Endothelial cell of umbilical vein (primary cell): ENCODE measurements at regions not wholly inside any gene's neighbourhood (a gene's known extent, or its start where the extent isn't known, plus 50 kb on each side); places are given as distances from the start of the nearest gene placed in this dataset.

Experiments
- BruUV-seq: library from RNA; stranded (reverse); fragments of 400-500 nt; replicated peaks from 2 replicates; lab custom pipeline; 2021; lab: Mats Ljungman, UMichigan
- CTCF ChIA-PET: fragments of 300-600, 350-600 bp; sonication (Branson Sonifier 250); formaldehyde crosslinking; loops from one replicate; lab custom pipeline; 2021; ENCODE audit warnings: antibody characterized with exemption, inconsistent platforms; lab: Charles Lee
- POLR2A ChIA-PET: fragments of 300-600, 350-600 bp; sonication (Branson Sonifier 250); formaldehyde crosslinking; loops from one replicate; lab custom pipeline; 2021; ENCODE audit warnings: antibody characterized with exemption, inconsistent platforms; lab: Charles Lee
- DNase-seq: peaks from one replicate; pipeline ENCODE4 v3.0.0-alpha.2; 2011; ENCODE audit warnings: low read depth, low spot score
- FAIRE-seq: peaks from 2 replicates; lab custom pipeline; 2011; peaks lifted over from hg19 to GRCh38; lab: Jason Lieb, UNC
- H2AFZ ChIP-seq: 2 replicates; pipeline ENCODE4 v1.6.0; 2012; ENCODE audit warnings: low read depth, low read length, control low read depth, inconsistent platforms
- H3K27ac ChIP-seq: 2 replicates; pipeline ENCODE4 v1.5.1; 2011; ENCODE audit warnings: low read depth, mild to moderate bottlenecking, control low read depth, low read length, moderate library complexity; ENCODE audit not compliant: insufficient read depth
- H3K27me3 ChIP-seq, 2 experiments: 2 replicates each; pipeline versions ENCODE4 v1.6.0 to v1.6.1; 2011; ENCODE audit warnings: low read length in 2 of 2, mixed read lengths in 1 of 2; ENCODE audit not compliant: control insufficient read depth in 2 of 2, insufficient read depth in 2 of 2
- H3K36me3 ChIP-seq, 2 experiments: 2 replicates in 1 of 2; 3 replicates in 1 of 2; pipeline ENCODE4 v1.5.1; 2011; ENCODE audit warnings: low read length in 2 of 2, mild to moderate bottlenecking in 1 of 2, moderate library complexity in 1 of 2; ENCODE audit not compliant: control insufficient read depth in 2 of 2, insufficient read depth in 2 of 2; ENCODE audit errors: extremely low read depth in 1 of 2
- H3K4me1 ChIP-seq: 3 replicates; pipeline ENCODE4 v1.5.1; 2011; ENCODE audit warnings: mild to moderate bottlenecking, low read length; ENCODE audit not compliant: control insufficient read depth, insufficient read depth; ENCODE audit errors: extremely low read depth
- H3K4me2 ChIP-seq: 2 replicates; pipeline ENCODE4 v1.6.1; 2011; ENCODE audit warnings: low read length, control low read depth, mixed read lengths; ENCODE audit not compliant: insufficient read depth
- H3K4me3 ChIP-seq, 3 experiments: fragments of 200-600 bp in 1 of 3; sonication (generic), shearing (Covaris generic) in 1 of 3; replicated peaks in 1 of 3; 2 replicates each; pipeline ENCODE4 v1.5.1; 2011 to 2016; ENCODE audit warnings: control low read depth in 3 of 3, low read length in 3 of 3, mild to moderate bottlenecking in 2 of 3, inconsistent platforms in 1 of 3, low read depth in 1 of 3, moderate library complexity in 1 of 3; ENCODE audit not compliant: insufficient read depth in 1 of 3
- H3K79me2 ChIP-seq: 2 replicates; pipeline ENCODE4 v1.6.0; 2012; ENCODE audit warnings: low read length, inconsistent platforms; ENCODE audit not compliant: control insufficient read depth, insufficient read depth
- H3K9ac ChIP-seq: replicated peaks from 2 replicates; pipeline ENCODE3; 2011; ENCODE audit warnings: low read length, control low read depth; ENCODE audit not compliant: insufficient read depth; ENCODE audit errors: extremely low read depth
- H3K9me1 ChIP-seq: replicated peaks from 3 replicates; pipeline ENCODE4 v1.6.0; 2011; ENCODE audit warnings: mild to moderate bottlenecking, low read length; ENCODE audit not compliant: control insufficient read depth, insufficient read depth; ENCODE audit errors: extremely low read depth
- H3K9me3 ChIP-seq: replicated peaks from 2 replicates; pipeline ENCODE4 v1.5.1; 2012; ENCODE audit warnings: low read length, inconsistent platforms; ENCODE audit not compliant: control insufficient read depth, insufficient read depth
- H4K20me1 ChIP-seq: replicated peaks from 2 replicates; pipeline ENCODE3; 2011; ENCODE audit warnings: mild to moderate bottlenecking, low read length; ENCODE audit not compliant: control insufficient read depth, insufficient read depth; ENCODE audit errors: extremely low read depth
- EZH2 ChIP-seq: IDR thresholded peaks from 2 replicates; pipeline ENCODE4 v1.6.1; 2012; ENCODE audit warnings: borderline replicate concordance, low read depth, mild to moderate bottlenecking, moderate library complexity, low read length, inconsistent platforms; ENCODE audit not compliant: severe bottlenecking
- FOS ChIP-seq: IDR thresholded peaks from 2 replicates; pipeline ENCODE4 v1.6.1; 2011; ENCODE audit warnings: mild to moderate bottlenecking, low read length, moderate library complexity, borderline replicate concordance; ENCODE audit not compliant: insufficient read depth
- GATA2 ChIP-seq: IDR thresholded peaks from 2 replicates; pipeline ENCODE4 v1.7.0; 2011; ENCODE audit warnings: low read depth, mild to moderate bottlenecking, moderate library complexity, mixed read lengths, low read length; ENCODE audit not compliant: insufficient read length, insufficient read depth
- JUN ChIP-seq: IDR thresholded peaks from 2 replicates; pipeline ENCODE4 v1.6.1; 2011; ENCODE audit warnings: borderline replicate concordance, low read depth; ENCODE audit not compliant: insufficient read length, insufficient read depth
- MYC ChIP-seq: IDR thresholded peaks from one replicate; pipeline ENCODE4 v1.6.1; 2011; ENCODE audit warnings: mild to moderate bottlenecking, low read depth, low read length
- POLR2A ChIP-seq: IDR thresholded peaks from 2 replicates; pipeline ENCODE4 v1.6.1; 2012; ENCODE audit warnings: low read depth, mild to moderate bottlenecking, control low read depth, low read length
- POLR2AphosphoS5 ChIP-seq: IDR thresholded peaks from 2 replicates; pipeline ENCODE4 v1.6.1; 2012; ENCODE audit warnings: low read depth, mild to moderate bottlenecking, control low read depth, low read length, moderate library complexity; ENCODE audit not compliant: insufficient read depth
- dilution Hi-C: fragments of 300-500 bp; cut with MboI; formaldehyde crosslinking; loops from one replicate; pipeline ENCODE4 v1.15.0; 2019; ENCODE audit warnings: low sequenced_read_pairs; ENCODE audit not compliant: extremely low pct_ligation_motif_present
- intact Hi-C: fragments of 100-400 bp; cut with micrococcal nuclease; formaldehyde crosslinking; loops from one replicate; pipeline ENCODE4 v1.10.0; 2022
- TF ChIP-seq, protein P1 (sequence below), 2 donors: IDR thresholded peaks; 1 replicate in 1 of 2; 2 replicates in 1 of 2; pipeline ENCODE4 v1.5.1; 2011; ENCODE audit warnings: low read length in 2 of 2, mild to moderate bottlenecking in 2 of 2, moderate library complexity in 2 of 2, control low read depth in 1 of 2, inconsistent platforms in 1 of 2, low read depth in 1 of 2; ENCODE audit not compliant: insufficient read depth in 1 of 2; ENCODE audit errors: extremely low read depth in 1 of 2
- TF ChIP-seq, protein P2 (sequence below): IDR thresholded peaks from 2 replicates; pipeline ENCODE4 v1.6.1; 2011; ENCODE audit not compliant: insufficient read depth, insufficient read length

DNA sequence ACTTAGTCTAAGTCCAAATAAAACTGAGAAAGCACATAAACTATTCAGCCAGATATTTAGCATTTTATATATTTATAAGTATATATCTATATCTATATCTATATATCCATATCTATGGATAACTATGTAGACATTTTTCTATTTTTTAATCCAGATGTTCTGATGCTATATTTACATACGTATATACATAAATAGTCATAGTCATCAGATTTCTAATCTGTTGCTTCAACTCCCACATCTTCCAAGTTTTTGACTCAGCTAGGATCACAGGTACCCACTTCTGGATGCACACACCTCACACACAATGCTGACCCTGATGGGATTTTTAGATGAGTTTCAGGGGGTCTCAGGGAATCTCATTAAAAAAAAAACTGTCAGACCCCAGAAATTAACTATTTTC, 52.2 kb upstream of the ZC3H11B start:
- no peak overlapping the region for H2AFZ ChIP-seq
- H3K36me3 ChIP-seq: no peaks in the 10 kb centered on the region
- H3K9me3 ChIP-seq: no peaks in the 10 kb centered on the region
- DNase-seq: no peak
- H4K20me1 ChIP-seq: no peaks in the 10 kb centered on the region
- dilution Hi-C loops (no loop called here), intact Hi-C loops (no loop called here)
- ChIA-PET POLR2A (no interaction called here), CTCF (no interaction called here)
- H3K4me1 ChIP-seq: peaks cover 2% of the 10 kb centered on the region
- TF ChIP-seq EZH2: no peak
- TF ChIP-seq, protein P1, sequence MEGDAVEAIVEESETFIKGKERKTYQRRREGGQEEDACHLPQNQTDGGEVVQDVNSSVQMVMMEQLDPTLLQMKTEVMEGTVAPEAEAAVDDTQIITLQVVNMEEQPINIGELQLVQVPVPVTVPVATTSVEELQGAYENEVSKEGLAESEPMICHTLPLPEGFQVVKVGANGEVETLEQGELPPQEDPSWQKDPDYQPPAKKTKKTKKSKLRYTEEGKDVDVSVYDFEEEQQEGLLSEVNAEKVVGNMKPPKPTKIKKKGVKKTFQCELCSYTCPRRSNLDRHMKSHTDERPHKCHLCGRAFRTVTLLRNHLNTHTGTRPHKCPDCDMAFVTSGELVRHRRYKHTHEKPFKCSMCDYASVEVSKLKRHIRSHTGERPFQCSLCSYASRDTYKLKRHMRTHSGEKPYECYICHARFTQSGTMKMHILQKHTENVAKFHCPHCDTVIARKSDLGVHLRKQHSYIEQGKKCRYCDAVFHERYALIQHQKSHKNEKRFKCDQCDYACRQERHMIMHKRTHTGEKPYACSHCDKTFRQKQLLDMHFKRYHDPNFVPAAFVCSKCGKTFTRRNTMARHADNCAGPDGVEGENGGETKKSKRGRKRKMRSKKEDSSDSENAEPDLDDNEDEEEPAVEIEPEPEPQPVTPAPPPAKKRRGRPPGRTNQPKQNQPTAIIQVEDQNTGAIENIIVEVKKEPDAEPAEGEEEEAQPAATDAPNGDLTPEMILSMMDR (IDR thresholded peaks at IDR 0.05; ENCODE audit: extremely low read depth in 1 of 2, insufficient read depth in 1 of 2, low read depth in 1 of 2, low read length in 2 of 2): no peak
- TF ChIP-seq GATA2: no peak
- TF ChIP-seq POLR2AphosphoS5: no peak
- TF ChIP-seq, protein P2, sequence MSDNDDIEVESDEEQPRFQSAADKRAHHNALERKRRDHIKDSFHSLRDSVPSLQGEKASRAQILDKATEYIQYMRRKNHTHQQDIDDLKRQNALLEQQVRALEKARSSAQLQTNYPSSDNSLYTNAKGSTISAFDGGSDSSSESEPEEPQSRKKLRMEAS: no peak
- TF ChIP-seq MYC: no peak
- no peak for TF ChIP-seq FOS
- no peak for TF ChIP-seq JUN
- TF ChIP-seq POLR2A: no peak
- no peak for FAIRE-seq
- no peaks in the 10 kb centered on the region for H3K79me2 ChIP-seq
- H3K4me3 ChIP-seq: no peak overlapping the region
- no peak overlapping the region for H3K27ac ChIP-seq
- no peaks in the 10 kb centered on the region for H3K9me1 ChIP-seq
- BruUV-seq: no TSS peak
- H3K4me2 ChIP-seq: no peak overlapping the region
- no peak overlapping the region for H3K9ac ChIP-seq
- peaks cover 0 to 3% of the 10 kb centered on the region in 2 experiments for H3K27me3 ChIP-seq
